Activated CD8-positive, alpha-beta memory T cell treated with anti-CD3 and anti-CD28 coated beads for 48 hours (primary cell): ENCODE measurements at regions not wholly inside any gene's neighbourhood (a gene's known extent, or its start where the extent isn't known, plus 50 kb on each side); places are given as distances from the start of the nearest gene placed in this dataset.
"Not testable (repeated sequence)": the region's sequence is repeated elsewhere in the genome, so short reads cannot be mapped to it uniquely, and the experiment has no call there.

Source experiments
- DNase-seq, 3 experiments: peaks; one replicate each; pipeline ENCODE4 v3.0.0-alpha.2; 2020; ENCODE audit warnings: low read depth in 2 of 3, low spot score in 2 of 3

GRCh38 chr3:10653866-10654611 is 148.7 kb upstream of the ATP2B2 start:
- DNase-seq, result no peak

- DNase-seq, result no peak
These were observed 149.7 kb upstream of the ATP2B2 start for GRCh38 chr3:10655105-10655504.

GRCh38 chr3:10657339-10657738 is 152.0 kb upstream of the ATP2B2 start:
- not testable (repeated sequence) for DNase-seq

GRCh38 chr3:10665592-10665991 is 150.4 kb upstream of the SLC6A11 start:
- DNase-seq, result no peak

- no peak for DNase-seq
These were observed 149.4 kb upstream of the SLC6A11 start for GRCh38 chr3:10666621-10667020.

- DNase-seq, result no peak
These were observed 148.8 kb upstream of the SLC6A11 start for GRCh38 chr3:10667269-10667668.

GRCh38 chr3:10667901-10668476 is 148.0 kb upstream of the SLC6A11 start:
- no peak for DNase-seq

GRCh38 chr3:10669490-10670048 is 146.5 kb upstream of the SLC6A11 start:
- no peak for DNase-seq

GRCh38 chr3:10672422-10672821 is 143.6 kb upstream of the SLC6A11 start:
- DNase-seq, result no peak

- no peak for DNase-seq
These were observed 141.4 kb upstream of the SLC6A11 start for GRCh38 chr3:10674578-10674977.

- DNase-seq, result no peak
These were observed 139.1 kb upstream of the SLC6A11 start for GRCh38 chr3:10676905-10677304.

GRCh38 chr3:10678796-10679376 is 137.1 kb upstream of the SLC6A11 start:
- DNase-seq, result no peak

GRCh38 chr3:10680796-10681195 is 135.2 kb upstream of the SLC6A11 start:
- no peak for DNase-seq

- DNase-seq, result no peak
These were observed 133.3 kb upstream of the SLC6A11 start for GRCh38 chr3:10682692-10683091.

GRCh38 chr3:10683106-10683505 is 132.9 kb upstream of the SLC6A11 start:
- DNase-seq, result no peak

GRCh38 chr3:10688126-10688525 is 127.9 kb upstream of the SLC6A11 start:
- no peak for DNase-seq

- no peak for DNase-seq
These were observed 127.4 kb upstream of the SLC6A11 start for GRCh38 chr3:10688548-10689172.

- no peak for DNase-seq
These were observed 123.9 kb upstream of the SLC6A11 start for GRCh38 chr3:10692039-10692622.

- DNase-seq, result no peak
These were observed 122.6 kb upstream of the SLC6A11 start for GRCh38 chr3:10693457-10693856.

GRCh38 chr3:10694179-10694578 is 121.8 kb upstream of the SLC6A11 start:
- no peak for DNase-seq

GRCh38 chr3:10695186-10695585 is 120.8 kb upstream of the SLC6A11 start:
- DNase-seq, result not testable (repeated sequence)
